ENCODE measurements at regions not wholly inside any gene's neighbourhood (a gene's known extent, or its start where the extent isn't known, plus 50 kb on each side); places are given as distances from the start of the nearest gene placed in this dataset.
"Not testable (repeated sequence)": the region's sequence is repeated elsewhere in the genome, so short reads cannot be mapped to it uniquely, and the experiment has no call there.

DNA sequence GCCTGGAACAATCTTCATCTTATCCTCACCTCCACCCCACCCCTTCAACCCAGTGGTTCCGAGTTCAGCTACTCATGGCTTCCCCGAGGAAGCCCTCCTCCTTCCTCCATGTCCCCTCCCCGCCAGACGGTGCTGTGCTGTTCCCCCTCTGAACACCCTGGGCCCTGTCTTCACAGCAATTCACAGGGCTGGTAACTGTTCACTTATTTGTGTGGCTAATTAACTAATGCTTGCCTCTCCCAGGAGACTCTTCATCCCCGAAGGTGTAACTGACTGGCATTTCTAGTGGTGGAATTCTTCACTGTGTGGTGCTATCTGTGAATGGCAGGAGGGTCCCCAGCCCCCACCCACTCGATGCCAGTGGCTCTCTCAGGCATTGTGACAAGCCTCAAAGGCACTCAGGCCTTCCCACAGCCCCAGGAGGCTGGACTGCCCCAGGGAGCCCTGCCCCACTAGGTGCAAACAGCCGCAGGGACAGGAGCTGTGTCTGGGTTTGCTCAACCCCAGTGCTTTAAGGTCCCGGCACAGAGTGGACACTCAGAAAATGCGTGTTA lies 133.7 kb upstream of the ID2 start:
- DNase-seq (ENCODE audit: low read depth in 2 of 2) = no peak

DNA sequence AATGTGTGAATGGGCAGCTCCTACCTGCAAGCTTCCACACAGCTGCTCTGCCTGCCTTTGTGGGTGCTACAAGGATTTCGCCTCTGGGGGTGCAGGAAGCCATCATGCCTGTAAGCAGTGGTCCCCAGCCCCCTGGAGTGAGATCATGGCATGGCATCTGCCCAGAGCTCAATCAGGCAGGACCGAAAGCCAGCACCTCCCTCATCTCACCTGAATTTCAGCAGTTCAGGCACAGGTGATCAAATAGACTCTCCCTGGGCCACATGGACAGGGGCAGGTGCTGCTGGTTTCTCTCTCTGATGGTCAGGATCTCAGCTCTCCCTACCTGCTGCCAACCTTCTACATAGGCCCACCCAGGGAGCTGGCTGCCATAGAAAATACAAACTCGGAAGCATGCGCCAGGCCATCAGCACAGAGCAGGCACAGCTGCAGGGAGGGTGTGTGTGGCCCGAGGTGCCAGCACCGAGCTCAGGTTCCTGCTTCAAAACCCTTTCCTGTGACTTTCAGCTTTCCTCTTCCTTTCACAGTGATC lies 133.2 kb upstream of the ID2 start:
- no peak for DNase-seq (ENCODE audit: low read depth in 2 of 2)

DNA sequence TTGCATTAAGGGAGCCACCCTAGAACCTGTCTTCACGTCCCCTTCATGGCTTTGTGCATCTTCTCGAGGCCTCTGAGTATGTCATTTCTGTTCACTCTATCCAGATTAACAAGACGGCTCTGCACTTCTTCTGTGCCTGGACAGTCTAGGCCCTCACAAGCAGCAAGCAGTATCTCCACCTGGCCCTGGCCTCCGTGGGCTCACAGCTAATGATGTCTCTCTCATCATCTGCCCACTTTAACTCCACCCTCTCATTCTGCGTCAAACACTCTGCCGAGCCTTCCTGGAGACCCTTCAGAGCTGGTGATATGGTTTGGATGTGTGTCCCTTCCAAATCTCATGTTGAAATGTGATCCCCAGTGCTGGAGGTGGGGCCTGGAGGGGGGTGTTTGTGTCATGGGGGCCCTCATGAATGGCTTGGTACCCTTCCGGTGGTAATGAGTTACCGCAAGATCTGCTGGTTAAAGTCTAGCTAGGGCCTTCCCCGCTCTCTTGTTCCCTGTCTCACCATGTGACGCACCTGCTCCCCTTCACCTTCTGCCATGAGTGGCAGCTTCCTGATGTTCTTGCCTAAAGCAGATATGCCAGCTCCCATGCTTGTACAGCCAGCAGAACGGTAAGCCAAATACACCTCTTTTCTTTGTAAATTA lies 132.5 kb upstream of the ID2 start:
- DNase-seq (ENCODE audit: low read depth in 2 of 2) = no peak

DNA sequence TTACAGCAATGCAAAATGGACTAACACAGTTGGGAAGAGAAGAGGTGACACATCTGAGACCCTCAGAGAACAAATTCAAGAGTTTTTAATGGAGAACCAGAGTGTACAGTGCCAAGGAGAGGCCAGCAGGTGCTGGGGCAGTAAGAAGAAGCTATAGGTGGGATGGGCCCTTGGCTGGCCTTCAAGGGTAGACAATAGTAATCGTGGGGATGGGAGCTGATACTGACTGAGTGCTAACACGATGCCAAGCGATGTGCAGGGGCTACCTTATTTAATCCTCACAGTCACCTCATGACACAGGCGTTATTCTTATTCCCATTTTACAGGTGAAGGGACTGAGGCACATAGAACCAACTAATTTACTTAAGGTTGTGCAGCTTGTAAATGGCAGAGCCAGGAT lies 131.9 kb upstream of the ID2 start:
- no peak for DNase-seq (ENCODE audit: low read depth in 2 of 2)

DNA sequence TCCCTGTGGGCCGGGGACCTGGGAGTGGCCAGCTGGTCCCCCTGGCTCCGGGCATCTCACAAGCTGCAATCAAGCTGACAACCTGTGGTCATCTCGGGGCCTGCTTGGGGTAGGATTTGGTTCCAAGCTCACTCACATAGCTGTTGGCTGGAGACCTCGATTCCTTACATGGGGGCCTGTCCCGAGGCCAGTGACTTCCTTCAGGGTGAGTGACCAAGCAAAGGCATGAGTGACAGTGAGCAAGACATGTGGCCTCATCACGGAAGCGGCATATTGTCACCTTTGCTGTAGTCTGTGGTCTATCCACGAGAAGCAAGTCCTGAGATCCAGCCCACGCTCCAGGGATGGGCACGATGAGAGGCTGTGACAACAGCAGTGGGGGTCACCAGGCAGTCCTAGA lies 131.4 kb upstream of the ID2 start:
- no peak for DNase-seq (ENCODE audit: low read depth in 2 of 2)

DNA sequence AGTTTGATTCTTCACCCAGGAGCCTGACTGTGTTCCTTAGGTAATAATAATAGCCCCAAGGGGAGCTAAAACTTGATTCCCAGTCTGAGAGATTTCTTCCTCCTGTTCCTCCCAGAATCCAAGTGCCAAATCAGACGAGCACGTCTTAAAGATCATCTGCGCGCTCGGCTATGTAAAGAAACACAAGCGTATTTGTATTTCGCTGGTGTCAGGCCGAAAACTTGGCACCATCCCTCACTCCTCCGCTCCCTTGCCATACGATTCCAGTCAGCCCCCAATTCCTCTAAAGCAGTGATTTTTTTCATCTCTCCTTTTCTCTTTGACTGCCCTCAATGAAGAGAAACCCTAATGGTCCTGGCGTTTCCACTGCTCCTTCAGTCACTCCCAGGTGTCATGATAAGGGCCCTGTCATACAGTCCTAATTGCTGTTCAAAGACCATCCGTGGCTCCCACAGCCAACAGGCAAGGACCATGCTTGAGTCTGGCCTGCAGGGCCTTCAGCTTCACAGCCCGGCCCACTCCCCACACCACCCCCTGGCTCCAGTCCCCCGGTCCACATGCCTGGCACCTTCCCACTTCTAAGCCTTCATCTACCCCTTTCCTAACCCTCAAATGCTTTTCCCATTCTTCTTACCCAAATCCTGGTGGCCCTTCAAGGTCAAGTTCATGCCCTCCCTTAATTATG lies 130.8 kb upstream of the ID2 start:
- DNase-seq (ENCODE audit: low read depth in 2 of 2) = no peak

DNA sequence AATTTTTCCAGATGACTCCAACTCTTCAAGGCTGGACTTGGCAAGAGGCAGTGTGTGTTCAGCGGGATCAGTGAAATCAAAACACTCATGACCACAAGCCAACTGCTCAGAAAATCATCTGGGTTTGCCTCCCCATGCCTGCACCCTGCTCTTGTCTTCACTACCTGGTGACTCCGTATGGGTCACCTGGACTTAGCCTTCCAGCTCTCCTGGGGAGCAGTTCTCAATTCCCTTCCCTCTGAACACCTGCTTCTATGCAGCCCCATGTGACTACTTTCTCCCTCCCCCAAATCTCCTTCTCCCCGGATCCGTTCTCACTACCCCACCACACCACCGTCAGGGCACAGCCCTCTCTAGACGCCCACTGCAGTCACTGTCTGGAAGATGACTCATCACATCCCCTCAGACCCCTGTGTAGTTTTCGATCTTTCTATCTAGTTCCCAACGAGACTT lies 130.2 kb upstream of the ID2 start:
- peak in 1 of 2 donors; percentile 35 for DNase-seq (ENCODE audit: low read depth in 2 of 2)

DNA sequence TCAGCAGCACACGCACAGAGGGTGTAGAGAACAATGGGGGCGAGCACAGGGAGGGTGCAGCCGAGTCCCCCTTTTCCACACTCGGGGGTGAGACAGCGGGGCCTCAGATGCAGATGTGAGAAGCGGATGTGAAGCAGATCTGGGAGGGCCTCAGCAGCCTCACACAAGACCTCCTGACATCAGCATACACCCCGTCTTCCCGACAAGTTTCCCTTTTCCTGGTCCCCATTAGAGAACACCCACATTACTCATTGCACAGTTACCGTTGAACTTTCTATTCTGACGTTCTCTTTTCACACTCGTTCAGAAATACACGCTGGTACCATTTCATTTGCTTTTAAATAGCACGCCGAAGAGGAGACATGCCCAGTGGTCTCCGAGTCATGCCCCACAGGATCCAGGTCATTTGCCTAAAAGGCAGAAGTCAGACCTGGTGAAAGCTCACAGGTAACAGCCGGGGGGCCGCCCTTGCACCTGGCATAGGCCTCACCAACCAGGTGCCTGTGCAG lies 129.5 kb upstream of the ID2 start:
- no peak for DNase-seq (ENCODE audit: low read depth in 2 of 2)

DNA sequence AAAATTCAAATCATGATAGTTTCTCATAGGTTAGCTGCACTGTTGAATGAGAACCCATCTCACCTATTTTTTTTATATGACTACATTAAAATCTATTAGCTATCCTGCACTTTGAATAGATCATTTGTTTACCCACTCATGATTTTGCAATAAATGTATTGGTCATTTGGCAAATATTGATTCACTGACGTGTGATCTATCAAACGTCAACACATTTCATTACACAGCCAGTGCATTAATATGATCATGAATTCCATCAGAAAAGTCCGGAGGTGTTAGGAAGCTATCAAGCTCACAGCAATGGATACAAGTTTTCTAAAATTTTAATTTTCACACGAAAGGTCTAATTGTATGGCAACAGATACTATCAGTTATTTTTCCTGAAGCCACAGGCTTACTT lies 128.2 kb upstream of the ID2 start:
- no peak for DNase-seq (ENCODE audit: low read depth in 2 of 2)

DNA sequence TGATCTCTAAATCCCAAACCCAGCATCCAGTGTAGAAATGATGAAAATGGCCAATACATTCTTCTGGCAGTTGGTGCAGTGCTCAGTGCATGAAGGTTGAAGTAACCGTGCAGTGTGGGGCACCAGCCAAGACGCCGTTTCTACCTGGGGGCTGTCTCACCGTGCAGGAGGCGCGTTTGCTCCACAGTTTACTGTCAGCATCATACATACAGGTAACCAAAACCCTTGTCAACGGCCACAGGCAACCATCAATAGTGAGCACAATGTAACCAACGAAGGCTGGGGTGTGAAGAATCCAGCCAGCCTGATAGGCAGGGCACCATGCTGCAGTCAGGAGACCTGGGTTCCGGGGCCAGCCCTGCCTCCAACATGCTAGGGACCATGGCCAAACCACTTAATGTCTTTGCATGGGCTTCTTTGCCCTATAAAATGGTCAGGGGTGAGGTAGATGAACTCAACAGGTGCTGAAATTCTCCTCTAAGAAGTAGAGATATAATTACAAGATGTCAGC lies 127.5 kb upstream of the ID2 start:
- no peak for DNase-seq (ENCODE audit: low read depth in 2 of 2)

DNA sequence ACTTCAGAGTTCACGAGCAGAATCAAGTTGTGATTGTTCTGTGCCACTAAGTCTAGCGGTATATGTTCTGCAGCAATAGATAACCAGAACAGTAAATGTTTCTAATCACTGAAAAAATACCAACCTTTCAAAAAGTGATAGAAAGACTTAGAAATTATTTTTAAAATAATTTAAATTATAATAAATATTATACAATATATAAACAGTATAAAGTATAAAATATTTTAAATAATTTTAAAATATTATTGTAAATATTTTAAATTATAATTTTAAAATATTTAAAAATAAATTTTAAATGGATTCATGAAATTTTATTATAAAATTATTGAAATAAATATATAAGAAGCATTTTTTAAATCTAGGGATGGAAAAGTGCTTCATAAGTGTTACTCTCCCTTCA lies 126.3 kb upstream of the ID2 start:
- no peak for DNase-seq (ENCODE audit: low read depth in 2 of 2)

DNA sequence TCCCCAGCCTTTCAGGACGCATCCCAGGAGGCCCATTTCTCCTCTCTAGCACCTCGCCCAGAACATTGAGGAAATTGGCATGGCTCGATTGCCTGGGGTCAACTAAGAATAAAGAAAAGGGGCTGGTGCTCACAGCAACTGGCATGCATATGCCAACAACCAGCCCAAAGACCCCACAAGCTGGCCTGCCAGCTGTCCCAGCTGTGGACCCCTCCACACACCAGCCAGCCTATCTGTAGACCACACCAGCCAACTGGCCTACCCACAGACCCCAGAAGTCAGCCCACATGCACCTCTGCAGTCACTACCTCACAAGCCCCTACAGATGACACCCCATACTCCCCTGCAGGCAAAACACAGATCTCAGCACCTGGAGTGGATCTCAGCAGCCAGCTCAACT lies 123.8 kb upstream of the ID2 start:
- DNase-seq (ENCODE audit: low read depth in 2 of 2) = no peak

DNA sequence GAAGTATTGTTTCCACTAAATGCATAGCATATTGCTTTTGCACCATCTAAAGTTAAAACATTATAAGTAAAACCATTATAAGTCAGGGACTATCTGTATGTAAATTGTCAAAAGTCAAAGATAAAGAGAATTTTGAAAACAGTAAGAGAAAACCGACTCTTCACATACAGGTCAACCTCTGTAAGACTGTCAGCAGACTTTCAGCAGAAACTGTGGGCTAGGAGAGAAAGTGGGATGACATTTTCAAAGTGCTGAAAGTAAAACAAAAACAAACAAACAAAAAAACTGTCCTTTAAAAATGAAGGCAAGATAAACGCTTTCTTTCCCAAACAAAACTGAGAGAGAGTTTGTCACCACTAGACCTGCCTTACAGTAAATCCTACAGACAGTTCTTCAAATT lies 122.9 kb upstream of the ID2 start:
- no peak for DNase-seq (ENCODE audit: low read depth in 2 of 2)

DNA sequence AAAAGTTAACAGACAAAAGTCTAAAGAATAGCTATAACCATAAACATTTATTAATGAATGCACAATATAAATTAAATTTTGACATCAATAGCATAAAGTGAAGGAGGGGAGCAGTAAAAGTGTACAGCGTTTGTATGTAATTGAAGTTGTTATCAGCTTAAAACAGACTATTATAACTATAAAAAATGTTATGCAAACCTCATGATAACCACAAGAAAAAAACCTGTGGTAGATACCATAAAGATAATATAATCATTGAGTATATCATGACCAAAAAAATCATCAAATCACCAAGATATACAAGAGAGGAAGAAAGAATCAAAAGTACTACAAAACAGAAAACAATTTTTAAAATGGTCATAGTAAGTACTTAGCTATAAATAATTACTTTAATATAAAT lies 122.1 kb upstream of the ID2 start:
- DNase-seq (ENCODE audit: low read depth in 2 of 2) = no peak

DNA sequence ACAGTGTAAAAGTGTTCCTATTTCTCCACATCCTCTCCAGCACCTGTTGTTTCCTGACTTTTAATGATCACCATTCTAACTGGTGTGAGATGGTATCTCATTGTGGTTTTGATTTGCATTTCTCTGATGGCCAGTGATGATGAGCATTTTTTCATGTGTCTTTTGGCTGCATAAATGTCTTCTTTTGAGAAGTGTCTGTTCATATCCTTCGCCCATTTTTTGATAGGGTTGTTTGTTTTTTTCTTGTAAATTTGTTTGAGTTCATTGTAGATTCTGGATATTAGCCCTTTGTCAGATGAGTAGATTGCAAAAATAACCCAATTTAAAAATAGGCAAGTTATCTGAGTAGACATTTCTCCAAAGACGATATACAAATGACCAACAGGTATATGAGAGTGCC lies 120.2 kb upstream of the ID2 start:
- DNase-seq (ENCODE audit: low read depth in 2 of 2) = not testable (repeated sequence)

DNA sequence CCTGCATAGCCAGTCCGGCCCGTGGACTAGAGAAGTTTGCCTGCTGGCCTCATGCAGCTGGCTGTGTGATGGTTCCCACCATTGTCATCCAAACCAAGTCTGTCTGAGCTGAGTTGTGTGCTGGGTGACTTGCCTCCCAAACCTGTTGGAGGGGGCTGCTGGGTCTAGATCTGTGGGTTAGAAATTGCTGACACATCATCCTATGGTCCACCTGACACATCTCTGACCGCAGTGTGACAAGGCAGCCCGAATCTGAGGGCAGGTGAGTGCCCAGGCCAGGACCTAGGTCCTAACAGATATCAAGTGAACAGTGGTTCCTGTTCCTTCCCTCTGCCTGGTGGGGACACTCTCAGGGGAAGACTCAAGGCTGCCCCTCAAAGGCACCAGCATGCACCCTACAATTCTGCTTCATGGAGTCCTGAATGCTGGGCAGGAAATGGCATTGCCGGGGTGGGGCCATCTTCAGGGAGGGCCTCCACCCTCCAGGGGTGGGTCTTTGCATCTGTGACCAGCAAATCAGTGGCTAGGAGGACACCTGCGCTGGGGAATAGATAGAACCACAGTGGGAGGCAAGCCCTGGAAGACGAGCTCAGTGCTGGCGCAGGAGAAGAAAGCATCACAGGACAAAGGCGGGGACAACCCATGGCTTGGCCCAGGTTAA lies 117.9 kb upstream of the ID2 start:
- no peak for DNase-seq (ENCODE audit: low read depth in 2 of 2)

DNA sequence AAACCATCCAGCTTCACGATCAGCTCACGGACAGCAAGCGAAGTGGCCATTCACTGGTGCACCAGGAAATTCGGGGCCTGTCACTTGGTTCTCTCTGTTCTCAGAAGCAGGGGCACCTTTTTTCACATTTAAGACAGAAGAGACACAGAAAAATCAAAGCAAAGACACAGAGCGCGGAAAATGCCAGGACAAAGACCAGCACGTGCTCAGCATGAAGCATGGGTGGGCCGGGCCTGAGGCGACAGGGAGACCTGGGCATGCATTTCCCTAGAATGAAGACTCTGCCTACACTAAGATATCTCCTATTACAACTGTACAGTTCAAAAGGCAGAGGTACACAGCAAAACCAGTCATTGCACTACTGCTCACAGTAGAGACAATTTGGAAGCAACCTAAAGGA lies 117.4 kb upstream of the ID2 start:
- no peak for DNase-seq (ENCODE audit: low read depth in 2 of 2)

DNA sequence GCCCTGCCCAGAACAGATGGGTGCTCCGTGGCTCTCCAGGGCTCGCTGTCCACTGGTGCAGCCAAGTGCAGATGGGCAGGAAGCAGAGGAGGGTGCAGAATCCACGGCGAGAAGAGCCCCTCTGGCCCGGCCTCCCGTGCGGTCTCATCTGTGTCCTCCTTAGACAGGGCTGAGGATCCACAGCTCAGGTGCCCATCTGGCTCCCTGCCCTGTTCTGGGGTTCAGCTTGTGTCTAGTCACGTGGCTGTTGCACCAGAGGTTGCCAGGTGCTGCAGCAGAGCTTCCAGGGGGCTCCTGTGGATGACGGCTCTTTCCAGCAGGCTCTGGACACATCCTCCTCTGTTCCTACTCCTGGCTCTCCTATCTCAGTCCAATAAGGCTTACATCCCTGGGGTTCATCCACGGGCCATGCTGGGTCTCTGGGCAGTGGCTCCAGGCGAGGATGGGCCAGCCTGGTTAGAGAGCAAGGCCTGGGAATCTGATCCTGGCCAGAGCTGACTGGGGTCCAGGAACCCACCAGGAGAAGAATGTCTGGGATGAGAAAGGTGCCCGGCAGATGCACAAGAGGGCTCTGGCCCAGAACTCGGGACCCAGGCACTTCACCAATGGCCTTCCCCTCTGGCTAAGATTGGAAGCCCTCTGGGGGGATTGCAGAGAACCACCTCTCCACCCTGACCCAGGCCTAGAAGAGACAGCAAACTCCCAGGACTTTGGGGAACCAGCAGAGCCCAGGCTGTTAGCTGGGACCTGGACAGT lies 116.3 kb upstream of the ID2 start:
- no peak for DNase-seq (ENCODE audit: low read depth in 2 of 2)

DNA sequence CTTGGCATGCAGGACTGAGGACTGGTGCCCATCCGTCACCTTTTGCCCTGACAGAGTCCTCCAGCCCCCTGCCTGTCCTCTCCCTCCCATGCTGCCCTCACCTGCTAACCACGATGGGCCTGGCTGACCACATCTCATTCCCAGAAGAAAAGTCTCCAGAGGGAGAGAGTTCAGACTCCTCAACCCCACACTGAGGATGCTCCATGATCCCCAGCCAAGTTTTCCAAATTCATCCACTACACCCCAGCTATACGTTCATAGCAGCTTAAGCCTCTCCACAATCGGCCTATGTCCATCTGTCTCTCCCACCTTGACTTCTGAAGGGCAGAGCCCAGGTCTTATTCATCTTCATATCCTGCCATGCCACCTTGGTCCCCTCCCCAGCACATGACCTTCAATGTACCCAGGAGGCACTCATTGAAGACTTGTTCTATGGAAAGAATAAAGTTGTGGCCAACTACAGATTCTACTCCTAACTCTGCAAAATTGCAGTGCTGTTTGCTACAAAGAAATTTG lies 115.6 kb upstream of the ID2 start:
- DNase-seq (ENCODE audit: low read depth in 2 of 2) = no peak

DNA sequence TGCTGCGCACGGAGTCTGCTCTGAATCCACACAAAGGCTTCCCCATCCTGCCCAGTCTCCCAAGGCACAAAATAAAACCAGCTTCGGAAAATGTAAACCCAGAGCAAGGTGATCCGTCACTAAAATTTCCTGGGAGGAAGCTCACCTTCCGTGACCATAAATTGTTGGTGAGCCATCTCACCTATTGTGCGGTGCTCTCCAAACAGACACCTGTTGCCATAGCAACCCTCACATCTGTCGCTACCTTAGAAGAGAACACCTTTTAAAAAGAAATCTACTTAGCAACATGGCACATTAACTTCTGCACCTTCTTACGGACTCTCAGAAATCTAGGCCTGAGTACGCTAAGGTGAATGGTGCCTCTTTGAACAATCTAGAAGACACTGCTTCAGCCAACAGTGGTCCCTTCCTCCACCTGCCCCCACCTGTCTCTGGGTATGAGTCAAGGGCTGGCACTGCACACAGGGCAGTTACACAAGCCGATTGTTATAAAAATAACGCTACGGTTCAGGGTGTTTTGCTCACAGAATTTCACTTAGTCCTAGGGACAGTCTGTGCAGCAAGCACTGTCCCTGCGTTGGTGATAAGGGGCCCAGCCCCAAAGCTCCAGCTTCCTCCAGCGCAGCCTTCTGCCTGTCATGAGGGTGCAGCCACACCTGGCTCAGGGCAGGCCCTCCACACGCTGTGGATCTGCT lies 114.9 kb upstream of the ID2 start:
- no peak for DNase-seq (ENCODE audit: low read depth in 2 of 2)
